CD14-positive monocyte (primary cell): ENCODE measurements at regions not wholly inside any gene's neighbourhood (a gene's known extent, or its start where the extent isn't known, plus 50 kb on each side); places are given as distances from the start of the nearest gene placed in this dataset.

ENCODE experiments used
- DNase-seq, 3 donors: peaks; one replicate each; pipeline ENCODE4 v3.0.0-alpha.2; 2011 to 2022
- H2AFZ ChIP-seq: 2 replicates; pipeline ENCODE4 v1.6.0; 2012; ENCODE audit warnings: mild to moderate bottlenecking, low read depth, low read length, inconsistent platforms; ENCODE audit not compliant: insufficient read depth, poor library complexity, severe bottlenecking
- H3K27ac ChIP-seq, 2 donors: 1 replicate in 1 of 2; 2 replicates in 1 of 2; pipeline ENCODE4 v1.5.1; 2012 to 2013; ENCODE audit warnings: low read length in 2 of 2, control low read depth in 1 of 2, inconsistent platforms in 1 of 2, low read depth in 1 of 2, mild to moderate bottlenecking in 1 of 2
- H3K27me3 ChIP-seq, 2 donors: one replicate each; pipeline versions ENCODE4 v1.6.0 to v1.6.1; 2011 to 2013; ENCODE audit warnings: low read length in 2 of 2; ENCODE audit not compliant: control insufficient read depth in 2 of 2, insufficient read depth in 2 of 2
- H3K36me3 ChIP-seq, 2 donors: replicated peaks in 1 of 2; 1 replicate in 1 of 2; 2 replicates in 1 of 2; pipeline versions ENCODE4 v1.5.1 to v1.6.1; 2012 to 2013; ENCODE audit warnings: low read length in 2 of 2, control low read depth in 1 of 2, inconsistent platforms in 1 of 2, mild to moderate bottlenecking in 1 of 2; ENCODE audit not compliant: insufficient read depth in 2 of 2, control insufficient read depth in 1 of 2
- H3K4me1 ChIP-seq, 2 donors: 1 replicate in 1 of 2; 2 replicates in 1 of 2; pipeline versions ENCODE4 v1.5.1 to v1.6.1; 2012 to 2013; ENCODE audit warnings: low read length in 2 of 2, control low read depth in 1 of 2, inconsistent platforms in 1 of 2, mild to moderate bottlenecking in 1 of 2, moderate library complexity in 1 of 2; ENCODE audit not compliant: insufficient read depth in 2 of 2, control insufficient read depth in 1 of 2
- H3K4me2 ChIP-seq: replicated peaks from 2 replicates; pipeline ENCODE3; 2012; ENCODE audit warnings: low read length, moderate library complexity, mild to moderate bottlenecking; ENCODE audit not compliant: poor library complexity, severe bottlenecking; ENCODE audit errors: extremely low read depth
- H3K4me3 ChIP-seq, 3 experiments: fragments of 200-600 bp in 1 of 3; sonication (generic) in 1 of 3; replicated peaks in 1 of 3; 1 replicate in 2 of 3; 2 replicates in 1 of 3; pipeline ENCODE4 v1.5.1; 2011 to 2013; ENCODE audit warnings: low read length in 3 of 3, mild to moderate bottlenecking in 3 of 3, control low read depth in 2 of 3, low read depth in 2 of 3, inconsistent platforms in 1 of 3, moderate library complexity in 1 of 3
- H3K79me2 ChIP-seq: 2 replicates; pipeline ENCODE4 v1.6.0; 2012; ENCODE audit warnings: mild to moderate bottlenecking, control low read depth, inconsistent platforms, low read length, moderate library complexity; ENCODE audit not compliant: insufficient read depth
- H3K9ac ChIP-seq: 2 replicates; pipeline ENCODE4 v1.6.0; 2017; ENCODE audit warnings: low read length, mild to moderate bottlenecking; ENCODE audit not compliant: insufficient read depth, poor library complexity, severe bottlenecking
- H3K9me3 ChIP-seq, 2 donors: replicated peaks in 1 of 2; 1 replicate in 1 of 2; 2 replicates in 1 of 2; pipeline versions ENCODE4 v1.5.1 to v1.6.1; 2012 to 2013; ENCODE audit warnings: low read length in 2 of 2, control low read depth in 1 of 2; ENCODE audit not compliant: control insufficient read depth in 1 of 2, insufficient read depth in 1 of 2
- H4K20me1 ChIP-seq: 2 replicates; pipeline ENCODE4 v1.6.0; 2012; ENCODE audit warnings: mild to moderate bottlenecking, low read length, control low read depth, moderate library complexity; ENCODE audit not compliant: insufficient read depth
- H3K27ac Mint-ChIP-seq, 7 donors: one replicate each; pipeline ENCODE4 v1.8.0; 2020; ENCODE audit warnings: mild to moderate bottlenecking in 7 of 7, mixed read lengths in 7 of 7, moderate library complexity in 6 of 7, inconsistent platforms in 2 of 7
- H3K27me3 Mint-ChIP-seq, 3 donors: one replicate each; pipeline ENCODE4 v1.8.0; 2021 to 2022; ENCODE audit warnings: low read depth in 3 of 3, mild to moderate bottlenecking in 3 of 3, mixed read lengths in 3 of 3, moderate library complexity in 3 of 3, inconsistent platforms in 1 of 3
- H3K36me3 Mint-ChIP-seq, 2 donors: one replicate each; pipeline ENCODE4 v1.8.0; 2020; ENCODE audit warnings: mixed read lengths in 2 of 2, inconsistent platforms in 1 of 2, mild to moderate bottlenecking in 1 of 2
- H3K4me1 Mint-ChIP-seq: one replicate; pipeline ENCODE4 v1.8.0; 2020; ENCODE audit warnings: mild to moderate bottlenecking, mixed read lengths
- H3K4me3 Mint-ChIP-seq, 2 donors: one replicate each; pipeline ENCODE4 v1.8.0; 2020; ENCODE audit warnings: mild to moderate bottlenecking in 2 of 2, mixed read lengths in 2 of 2, moderate library complexity in 1 of 2
- H3K9me3 Mint-ChIP-seq, 7 donors: one replicate each; pipeline ENCODE4 v1.8.0; 2020 to 2022; ENCODE audit warnings: mixed read lengths in 7 of 7, mild to moderate bottlenecking in 6 of 7, moderate library complexity in 6 of 7, inconsistent platforms in 2 of 7
- WGBS: methylation state at CpG from one replicate; pipeline ENCODE4 v1.1.5; 2013; ENCODE audit warnings: missing lambda C conversion rate; ENCODE audit not compliant: insufficient coverage; 5-methylcytosine and 5-hydroxymethylcytosine counted together
- intact Hi-C, 2 donors: fragments of 100-400 bp; cut with micrococcal nuclease; formaldehyde crosslinking; loops; one replicate each; pipeline versions ENCODE4 v1.15.0 to v1.15.1; 2023
- TF ChIP-seq, protein P1 (sequence below): fragments of 200-600 bp; IDR thresholded peaks from one replicate; pipeline ENCODE4 v1.8.0; 2022; ENCODE audit warnings: antibody characterized with exemption, mild to moderate bottlenecking

GRCh38 chr4:62408454-62408853 lies 1208.3 kb downstream of the ADGRL3 start:
- intact Hi-C loops = no loop called here
- Mint-ChIP-seq H3K27ac (no peak overlapping the region), H3K36me3 (no peaks in the 10 kb centered on the region), H3K4me1 (peaks cover 5% of the 10 kb centered on the region), H3K27me3 (no peaks in the 10 kb centered on the region), H3K9me3 (peaks cover 0 to 17% (median 4%) of the 10 kb centered on the region in 7 donors), H3K4me3 (no peak overlapping the region)
- Histone ChIP-seq H3K27me3 (no peaks in the 10 kb centered on the region), H4K20me1 (no peaks in the 10 kb centered on the region), H3K9ac (no peak overlapping the region), H3K9me3 (peaks cover 4 to 6% of the 10 kb centered on the region in 2 donors), H2AFZ (no peak overlapping the region), H3K4me2 (no peak overlapping the region), H3K4me3 (no peak overlapping the region), H3K79me2 (no peaks in the 10 kb centered on the region), H3K27ac (no peak overlapping the region), H3K4me1 (no peaks in the 10 kb centered on the region), H3K36me3 (no peaks in the 10 kb centered on the region)
- DNase-seq = no peak
- TF ChIP-seq, protein P1, sequence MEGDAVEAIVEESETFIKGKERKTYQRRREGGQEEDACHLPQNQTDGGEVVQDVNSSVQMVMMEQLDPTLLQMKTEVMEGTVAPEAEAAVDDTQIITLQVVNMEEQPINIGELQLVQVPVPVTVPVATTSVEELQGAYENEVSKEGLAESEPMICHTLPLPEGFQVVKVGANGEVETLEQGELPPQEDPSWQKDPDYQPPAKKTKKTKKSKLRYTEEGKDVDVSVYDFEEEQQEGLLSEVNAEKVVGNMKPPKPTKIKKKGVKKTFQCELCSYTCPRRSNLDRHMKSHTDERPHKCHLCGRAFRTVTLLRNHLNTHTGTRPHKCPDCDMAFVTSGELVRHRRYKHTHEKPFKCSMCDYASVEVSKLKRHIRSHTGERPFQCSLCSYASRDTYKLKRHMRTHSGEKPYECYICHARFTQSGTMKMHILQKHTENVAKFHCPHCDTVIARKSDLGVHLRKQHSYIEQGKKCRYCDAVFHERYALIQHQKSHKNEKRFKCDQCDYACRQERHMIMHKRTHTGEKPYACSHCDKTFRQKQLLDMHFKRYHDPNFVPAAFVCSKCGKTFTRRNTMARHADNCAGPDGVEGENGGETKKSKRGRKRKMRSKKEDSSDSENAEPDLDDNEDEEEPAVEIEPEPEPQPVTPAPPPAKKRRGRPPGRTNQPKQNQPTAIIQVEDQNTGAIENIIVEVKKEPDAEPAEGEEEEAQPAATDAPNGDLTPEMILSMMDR = no peak

GRCh38 chr4:62407534-62407933 lies 1207.4 kb downstream of the ADGRL3 start:
- H3K27ac ChIP-seq = no peak overlapping the region
- Mint-ChIP-seq H3K27me3 (no peaks in the 10 kb centered on the region), H3K9me3 (peaks cover 0 to 17% (median 4%) of the 10 kb centered on the region in 7 donors), H3K36me3 (no peaks in the 10 kb centered on the region), H3K27ac (no peak overlapping the region), H3K4me1 (peaks cover 5% of the 10 kb centered on the region), H3K4me3 (no peak overlapping the region)
- no peaks in the 10 kb centered on the region for H3K4me1 ChIP-seq
- peaks cover 4 to 6% of the 10 kb centered on the region in 2 donors for H3K9me3 ChIP-seq
- H3K36me3 ChIP-seq = no peaks in the 10 kb centered on the region
- H2AFZ ChIP-seq = no peak overlapping the region
- no peaks in the 10 kb centered on the region for H3K79me2 ChIP-seq
- no peaks in the 10 kb centered on the region for H3K27me3 ChIP-seq
- no peak overlapping the region for H3K9ac ChIP-seq
- H3K4me2 ChIP-seq = no peak overlapping the region
- intact Hi-C loops = no loop called here
- TF ChIP-seq, protein P1 = no peak
- DNase-seq = no peak
- no peaks in the 10 kb centered on the region for H4K20me1 ChIP-seq
- WGBS = 100% methylated on average over 1 of the region's 1 CpG
- H3K4me3 ChIP-seq = no peak overlapping the region
